CD4-positive, alpha-beta T cell treated with Interleukin-12 subunit alpha and Interleukin-12 subunit beta, for 1 hour (primary cell): ENCODE measurements at regions not wholly inside any gene's neighbourhood (a gene's known extent, or its start where the extent isn't known, plus 50 kb on each side); places are given as distances from the start of the nearest gene placed in this dataset.
"Not testable (repeated sequence)": the region's sequence is repeated elsewhere in the genome, so short reads cannot be mapped to it uniquely, and the experiment has no call there.

Experiments used
- DNase-seq: peaks from one replicate; pipeline ENCODE4 v3.0.0-alpha.2; 2020

DNA sequence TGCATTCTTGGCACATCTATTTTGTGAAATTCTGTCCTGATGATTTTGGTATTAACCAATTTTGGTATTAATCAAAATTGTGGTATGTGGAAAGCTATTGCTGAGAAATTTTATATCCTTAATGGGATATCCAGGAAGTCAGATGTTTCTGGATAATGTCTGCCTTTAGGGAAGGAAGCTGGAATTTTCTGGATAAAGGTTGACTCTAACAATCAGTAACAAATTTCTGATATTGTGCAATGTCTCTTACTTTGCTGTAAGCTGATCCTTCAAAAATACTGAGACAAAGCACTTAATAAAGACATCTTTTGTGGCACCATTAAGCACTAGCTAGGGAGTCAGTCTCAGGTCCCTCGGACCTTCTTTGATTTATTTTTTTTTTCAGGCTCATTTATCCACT, 100.8 kb upstream of the UGP2 start:
- DNase-seq = no peak

DNA sequence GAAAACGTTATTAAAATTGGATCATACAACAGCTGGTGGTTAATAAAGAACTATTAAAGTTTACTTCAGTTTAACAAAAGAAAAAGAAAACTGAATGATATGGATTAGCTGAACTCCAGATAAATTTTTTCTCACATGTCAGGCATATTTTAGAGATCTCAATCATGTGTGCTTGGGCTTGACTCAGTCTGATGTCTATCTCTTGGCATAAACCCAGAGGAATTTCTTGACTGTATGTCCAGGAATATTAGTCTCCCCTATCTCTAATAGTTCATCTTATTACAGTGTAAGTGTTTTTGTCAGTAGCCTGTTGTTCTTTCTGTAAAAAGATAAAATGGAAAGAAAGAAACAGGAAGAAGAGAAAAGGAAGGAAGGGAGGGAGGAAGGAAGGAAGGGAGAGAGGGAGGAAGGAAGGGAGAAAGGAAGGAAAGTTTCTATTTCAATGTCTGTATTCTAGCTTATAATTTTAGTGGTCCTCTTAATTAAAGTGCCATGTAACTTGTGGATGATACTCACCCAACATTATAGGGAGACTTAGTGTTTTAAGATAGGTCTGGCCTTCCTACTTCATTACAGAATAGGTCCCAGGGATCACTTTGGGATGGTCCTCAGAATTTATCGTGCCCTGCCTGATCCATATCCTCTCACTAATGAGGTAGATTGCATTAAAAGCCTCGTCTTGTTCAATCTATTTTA, 99.7 kb upstream of the UGP2 start:
- DNase-seq = no peak

- no peak for DNase-seq
Observed at GRCh38 chr2:63742580-63742976, 99.1 kb upstream of the UGP2 start.

DNA sequence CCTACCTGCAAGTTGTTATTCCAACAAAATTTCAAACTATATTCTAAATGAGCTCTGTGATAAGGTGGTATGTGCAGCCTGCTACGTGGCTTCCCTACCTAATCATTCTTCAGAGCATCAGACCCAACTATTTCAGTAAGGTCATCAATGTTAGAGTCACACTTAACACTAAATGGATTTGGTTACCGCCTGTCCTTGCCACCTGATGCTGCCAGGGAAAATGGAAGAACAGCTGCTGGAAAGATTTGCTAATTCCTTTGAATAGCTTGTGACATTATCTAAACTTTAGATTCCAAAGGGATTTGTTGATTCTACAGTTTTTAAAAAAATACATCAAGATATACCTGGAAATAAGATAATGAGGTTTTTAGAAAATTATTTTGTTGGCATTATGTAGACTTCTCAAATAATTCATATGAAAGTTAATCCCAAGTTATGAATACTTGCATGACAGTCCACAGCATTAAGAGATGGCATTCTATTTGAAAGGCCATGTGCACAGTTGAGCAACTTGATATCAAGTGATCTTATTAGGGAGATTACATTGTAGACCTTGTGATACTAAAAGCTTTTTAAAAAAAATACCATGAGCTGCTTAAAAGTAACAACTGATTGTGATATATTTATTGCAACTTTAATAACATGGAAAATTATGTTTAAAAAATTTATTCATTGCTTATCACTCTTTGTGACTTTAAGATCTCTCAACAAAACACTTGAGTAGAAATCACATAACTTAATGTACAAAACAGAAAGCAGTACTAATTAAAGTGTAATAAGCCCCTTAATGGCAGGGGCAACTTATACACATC, 98.3 kb upstream of the UGP2 start:
- no peak for DNase-seq

GRCh38 chr2:63743982-63744966, 97.4 kb upstream of the UGP2 start:
- DNase-seq = no peak

GRCh38 chr2:63746548-63746947, 95.1 kb upstream of the UGP2 start:
- not testable (repeated sequence) for DNase-seq

DNA sequence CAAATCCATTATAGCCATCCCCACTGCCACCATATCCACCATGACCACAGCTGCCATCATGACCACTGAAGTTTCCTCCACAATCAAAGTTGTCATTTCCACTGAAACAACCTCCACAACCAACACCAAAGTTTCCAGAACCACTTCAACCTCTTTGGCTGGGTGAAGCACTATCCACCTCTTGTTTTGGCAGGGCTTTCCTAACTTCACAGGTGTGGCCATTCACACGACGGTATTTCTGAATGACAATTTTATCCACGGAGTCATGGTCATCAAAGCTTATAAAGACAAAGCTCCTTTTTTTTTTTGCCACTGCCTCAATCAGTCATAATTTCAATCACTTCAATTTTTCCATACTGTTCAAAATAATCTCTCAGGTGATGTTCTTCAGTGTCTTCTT, 89.8 kb upstream of the UGP2 start:
- no peak for DNase-seq

GRCh38 chr2:63755216-63755615, 86.5 kb upstream of the UGP2 start:
- no peak for DNase-seq

DNA sequence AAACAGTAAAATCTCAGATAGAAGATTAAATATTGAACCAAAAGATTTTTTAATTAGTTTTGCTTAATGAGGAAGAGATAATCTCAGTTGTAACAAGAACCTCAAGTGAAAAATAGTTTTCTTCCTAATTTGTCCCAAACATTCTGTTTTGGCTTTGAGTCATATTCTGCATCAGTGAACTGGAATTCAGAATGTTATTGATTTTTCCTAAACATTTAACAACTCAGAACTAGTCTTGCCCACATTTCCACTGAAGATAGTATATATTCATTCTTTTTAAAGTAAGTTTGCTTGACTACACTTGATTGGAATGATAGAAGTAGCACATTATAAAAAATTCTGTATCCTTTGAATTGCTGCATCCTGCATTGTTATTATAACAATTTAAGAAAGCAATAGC, 85.7 kb upstream of the UGP2 start:
- DNase-seq = no peak

DNA sequence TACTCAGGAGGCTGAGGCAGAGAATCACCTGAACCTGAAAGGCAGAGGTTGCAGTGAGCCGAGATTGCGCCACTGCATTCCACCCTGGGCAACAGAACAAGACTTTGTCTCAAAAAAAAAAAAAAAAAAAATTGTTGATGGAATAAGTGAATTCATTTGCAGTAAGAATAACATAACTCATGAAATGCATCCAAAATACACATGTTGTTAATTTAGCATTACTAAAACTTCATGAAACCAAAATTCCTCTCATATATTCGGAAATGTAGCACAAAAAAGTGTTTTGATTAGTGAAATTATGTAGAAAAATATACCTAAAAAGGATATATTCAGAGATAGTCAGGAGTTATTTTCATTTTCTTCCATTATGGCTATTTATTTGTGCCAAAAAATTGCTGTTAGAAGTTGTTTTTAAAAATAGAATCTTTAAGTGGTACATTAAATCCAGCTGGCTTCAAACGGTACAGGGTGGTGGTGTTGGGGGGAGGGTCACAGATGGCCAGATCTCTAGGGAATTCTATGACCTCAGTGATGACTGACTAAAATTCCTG, 78.2 kb upstream of the UGP2 start:
- no peak for DNase-seq

GRCh38 chr2:63764630-63765029, 77.1 kb upstream of the UGP2 start:
- DNase-seq = no peak

- DNase-seq = no peak
Observed at GRCh38 chr2:63765117-63765516, 76.6 kb upstream of the UGP2 start.

DNA sequence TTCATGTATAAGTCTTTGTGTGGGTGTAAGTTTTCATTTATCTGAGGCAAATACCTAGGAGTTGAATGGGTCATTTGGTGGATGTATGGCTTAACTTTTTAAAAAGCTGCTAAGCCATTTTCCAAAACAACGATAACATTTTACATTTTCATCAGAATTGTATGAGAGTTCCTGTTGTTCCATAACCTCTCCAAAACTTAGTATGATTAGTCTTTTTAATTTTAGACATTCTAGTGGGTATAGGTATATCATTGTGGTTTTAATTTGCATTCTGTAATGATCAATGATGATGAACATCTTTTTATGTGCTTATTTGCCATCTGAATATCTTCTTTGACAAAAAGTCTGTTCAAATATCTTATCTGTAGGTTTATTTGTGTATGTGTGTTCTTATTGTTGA, 74.4 kb upstream of the UGP2 start:
- DNase-seq = no peak

DNA sequence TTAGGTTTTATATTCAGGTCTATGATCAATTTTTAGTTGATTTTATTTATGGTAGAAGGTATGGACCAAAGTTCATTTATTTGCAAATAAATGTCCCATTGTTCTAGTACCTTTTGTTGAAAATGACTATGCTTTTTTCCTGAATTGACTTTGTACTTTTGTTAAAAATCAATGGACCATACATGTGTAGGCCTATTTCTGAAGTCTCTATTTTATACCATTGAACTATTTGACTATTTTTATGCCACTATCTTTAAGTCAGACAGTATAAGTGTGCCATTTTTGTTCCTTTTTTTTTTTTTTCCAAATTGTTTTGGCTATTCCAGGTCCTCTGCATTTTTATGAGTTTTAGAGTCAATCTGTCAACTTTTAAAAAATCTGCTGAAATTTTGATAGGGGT, 73.6 kb upstream of the UGP2 start:
- no peak for DNase-seq

GRCh38 chr2:63769915-63770314, 71.8 kb upstream of the UGP2 start:
- DNase-seq = no peak

DNA sequence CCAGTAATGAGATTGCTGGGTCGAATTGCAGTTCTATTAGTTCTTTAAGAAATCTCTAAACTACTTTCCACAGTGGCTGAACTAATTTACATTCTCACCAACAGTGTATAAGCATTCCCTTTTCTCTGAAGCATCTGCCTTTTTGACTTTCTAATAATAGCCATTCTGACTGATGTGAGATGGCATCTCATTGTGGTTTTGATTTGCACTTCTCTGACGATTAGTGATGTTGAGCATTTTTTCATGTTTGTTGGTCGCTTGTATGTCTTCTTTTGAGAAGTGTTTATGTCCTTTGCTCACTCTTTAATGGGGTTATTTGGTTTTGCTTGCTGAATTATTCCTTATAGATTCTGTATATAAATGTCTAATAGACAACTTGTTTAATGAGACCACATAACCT, 69.6 kb upstream of the UGP2 start:
- DNase-seq = no peak

DNA sequence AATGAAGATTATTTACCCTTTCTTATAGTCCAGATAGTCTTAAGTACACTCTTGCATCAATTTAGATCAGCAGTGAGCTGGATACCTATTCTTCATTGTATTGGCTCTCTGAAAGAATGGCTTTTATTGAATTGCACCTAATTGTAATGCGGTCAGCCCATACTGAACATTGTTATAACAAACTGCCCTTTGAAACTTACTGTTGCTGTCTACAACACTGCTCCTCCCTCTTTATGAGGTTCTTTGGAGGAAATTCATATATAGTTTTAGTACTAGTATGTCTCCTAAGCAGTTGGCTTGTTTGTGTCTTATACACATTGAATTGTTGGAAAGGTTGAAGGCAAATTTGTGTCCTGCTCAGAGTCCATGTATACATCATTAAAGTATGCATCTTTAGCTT, 66.5 kb upstream of the UGP2 start:
- no peak for DNase-seq

- no peak for DNase-seq
Observed at GRCh38 chr2:63776382-63776781, 65.3 kb upstream of the UGP2 start.

- DNase-seq = no peak
Observed at GRCh38 chr2:63777816-63778215, 63.9 kb upstream of the UGP2 start.

DNA sequence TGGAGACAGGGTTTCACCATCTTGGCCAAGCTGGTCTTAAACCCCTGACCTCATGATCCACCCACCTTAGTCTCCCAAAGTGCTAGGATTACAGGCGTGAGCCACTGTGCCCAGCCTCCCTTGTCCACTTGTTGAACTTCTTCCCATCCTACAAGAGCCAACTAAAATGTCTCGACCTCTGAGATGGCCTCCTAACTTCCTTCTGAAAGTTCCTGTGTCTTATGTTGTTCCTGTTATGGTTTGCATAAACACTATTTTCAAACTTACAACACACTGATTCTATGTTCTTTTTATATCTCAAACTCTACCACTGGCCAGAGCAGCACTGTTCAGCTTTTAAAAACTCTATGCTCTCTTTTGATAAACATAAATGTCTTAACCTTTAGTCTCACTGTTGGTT, 63.3 kb upstream of the UGP2 start:
- DNase-seq = no peak

- DNase-seq = no peak
Observed at GRCh38 chr2:63780518-63781155, 61.1 kb upstream of the UGP2 start.

GRCh38 chr2:63784461-63784860, 57.2 kb upstream of the UGP2 start:
- no peak for DNase-seq

GRCh38 chr2:63785096-63785495, 56.6 kb upstream of the UGP2 start:
- no peak for DNase-seq
